Mesothelial cell of epicardium (in vitro differentiated cells): ENCODE measurements at regions not wholly inside any gene's neighbourhood (a gene's known extent, or its start where the extent isn't known, plus 50 kb on each side); places are given as distances from the start of the nearest gene placed in this dataset.

Experiments
- DNase-seq, 2 experiments: peaks; one replicate each; pipeline ENCODE4 v3.0.0; 2021; ENCODE audit warnings: low spot score in 2 of 2; ENCODE audit not compliant: unreplicated experiment in 2 of 2
- H3K27ac Mint-ChIP-seq: 2 replicates; pipeline ENCODE4 v1.8.0; 2021; ENCODE audit warnings: mixed read lengths
- H3K27me3 Mint-ChIP-seq: 2 replicates; pipeline ENCODE4 v1.8.0; 2021; ENCODE audit warnings: low read depth, mixed read lengths
- H3K36me3 Mint-ChIP-seq: 2 replicates; pipeline ENCODE4 v1.8.0; 2021; ENCODE audit warnings: mixed read lengths
- H3K4me1 Mint-ChIP-seq: 2 replicates; pipeline ENCODE4 v1.8.0; 2021; ENCODE audit warnings: mixed read lengths
- H3K4me3 Mint-ChIP-seq: 2 replicates; pipeline ENCODE4 v1.8.0; 2021; ENCODE audit warnings: mild to moderate bottlenecking, moderate library complexity, mixed read lengths
- H3K9me3 Mint-ChIP-seq: 2 replicates; pipeline ENCODE4 v1.8.0; 2021; ENCODE audit warnings: mixed read lengths
- CTCF ChIP-seq: fragments of 200-600 bp; sonication (generic); IDR thresholded peaks from one replicate; pipeline ENCODE4 v1.5.0; 2021; ENCODE audit warnings: antibody characterized with exemption; ENCODE audit not compliant: unreplicated experiment

- DNase-seq = no peak
- peaks cover 4% of the 10 kb centered on the region for H3K36me3 Mint-ChIP-seq
These were observed 74.4 kb upstream of the UGP2 start for GRCh38 chr2:63767307-63767706.

GRCh38 chr2:63768051-63768450, 73.6 kb upstream of the UGP2 start:
- no peaks in the 10 kb centered on the region for H3K4me1 Mint-ChIP-seq
- DNase-seq = no peak
- H3K27me3 Mint-ChIP-seq = no peaks in the 10 kb centered on the region
- H3K4me3 Mint-ChIP-seq = no peak overlapping the region
- no peak for TF ChIP-seq CTCF
- peaks cover 4% of the 10 kb centered on the region for H3K36me3 Mint-ChIP-seq
- peaks cover 20% of the 10 kb centered on the region for H3K9me3 Mint-ChIP-seq
- H3K27ac Mint-ChIP-seq = no peak overlapping the region

More at GRCh38 chr2:63767307-63767706, 74.4 kb upstream of the UGP2 start:
- Mint-ChIP-seq H3K4me1 (no peaks in the 10 kb centered on the region), H3K4me3 (no peak overlapping the region), H3K27ac (no peak overlapping the region), H3K27me3 (no peaks in the 10 kb centered on the region), H3K9me3 (peaks cover 19% of the 10 kb centered on the region)
- no peak for TF ChIP-seq CTCF

GRCh38 chr2:63769915-63770314, 71.8 kb upstream of the UGP2 start:
- H3K27me3 Mint-ChIP-seq = no peaks in the 10 kb centered on the region
- H3K9me3 Mint-ChIP-seq = peaks cover 23% of the 10 kb centered on the region
- H3K4me3 Mint-ChIP-seq = no peak overlapping the region
- no peak for DNase-seq
- TF ChIP-seq CTCF = no peak
- no peak overlapping the region for H3K27ac Mint-ChIP-seq
- H3K4me1 Mint-ChIP-seq = no peaks in the 10 kb centered on the region
- H3K36me3 Mint-ChIP-seq = peaks cover 4% of the 10 kb centered on the region

- Mint-ChIP-seq H3K4me3 (no peak overlapping the region), H3K27ac (no peak overlapping the region), H3K36me3 (peaks cover 1% of the 10 kb centered on the region), H3K9me3 (peaks cover 25% of the 10 kb centered on the region), H3K27me3 (no peaks in the 10 kb centered on the region), H3K4me1 (no peaks in the 10 kb centered on the region)
- TF ChIP-seq CTCF = no peak
- DNase-seq = no peak
These were observed 69.6 kb upstream of the UGP2 start for GRCh38 chr2:63772061-63772460.

GRCh38 chr2:63775191-63775590, 66.5 kb upstream of the UGP2 start:
- no peak for DNase-seq
- Mint-ChIP-seq H3K4me3 (no peak overlapping the region), H3K27me3 (no peaks in the 10 kb centered on the region), H3K27ac (no peak overlapping the region), H3K36me3 (peaks cover 1% of the 10 kb centered on the region), H3K9me3 (peaks cover 19% of the 10 kb centered on the region), H3K4me1 (peaks cover 10% of the 10 kb centered on the region)
- TF ChIP-seq CTCF = no peak

- no peak overlapping the region for H3K27ac Mint-ChIP-seq
- H3K9me3 Mint-ChIP-seq = peaks cover 19% of the 10 kb centered on the region
- H3K4me1 Mint-ChIP-seq = peaks cover 22% of the 10 kb centered on the region
- no peak for TF ChIP-seq CTCF
- H3K36me3 Mint-ChIP-seq = peaks cover 1% of the 10 kb centered on the region
- H3K27me3 Mint-ChIP-seq = no peaks in the 10 kb centered on the region
- no peak overlapping the region for H3K4me3 Mint-ChIP-seq
- DNase-seq = no peak
These were observed 65.3 kb upstream of the UGP2 start for GRCh38 chr2:63776382-63776781.
